HepG2 (cell line): ENCODE measurements at regions not wholly inside any gene's neighbourhood (a gene's known extent, or its start where the extent isn't known, plus 50 kb on each side); places are given as distances from the start of the nearest gene placed in this dataset.

Experiments used
- AHDC1 ChIP-seq: sonication (generic); formaldehyde crosslinking; IDR thresholded peaks from 2 replicates; pipeline ENCODE4 v1.5.1; 2020; ENCODE audit warnings: mild to moderate bottlenecking, missing genetic modification reagents, borderline replicate concordance
- GPBP1L1 ChIP-seq: sonication (generic); formaldehyde crosslinking; IDR thresholded peaks from 2 replicates; pipeline ENCODE4 v1.5.0; 2020; ENCODE audit warnings: mild to moderate bottlenecking, missing genetic modification reagents
- HMGXB4 ChIP-seq, 2 experiments: sonication (generic) in 1 of 2; formaldehyde crosslinking in 1 of 2; IDR thresholded peaks; 2 replicates each; pipeline versions ENCODE4 v1.4.0 to v1.6.1; 2018 to 2020; ENCODE audit warnings: missing genetic modification reagents in 2 of 2, borderline replicate concordance in 1 of 2, low read depth in 1 of 2, mild to moderate bottlenecking in 1 of 2, missing biosample characterization in 1 of 2
- SETDB1 ChIP-seq: sonication (generic); formaldehyde crosslinking; IDR thresholded peaks from 2 replicates; pipeline ENCODE4 v1.5.1; 2020; ENCODE audit warnings: missing genetic modification reagents, mild to moderate bottlenecking, borderline replicate concordance
- TCF7L2 ChIP-seq: IDR thresholded peaks from 2 replicates; pipeline ENCODE4 v1.6.1; 2011; ENCODE audit warnings: mild to moderate bottlenecking, low read depth, low read length, moderate library complexity
- UBTF ChIP-seq: sonication (generic); formaldehyde crosslinking; IDR thresholded peaks from 2 replicates; pipeline ENCODE4 v1.4.0; 2020; ENCODE audit warnings: mild to moderate bottlenecking, missing genetic modification reagents
- ZBTB26 ChIP-seq: IDR thresholded peaks from 2 replicates; pipeline ENCODE4 v1.6.1; 2016; ENCODE audit warnings: missing compliant biosample characterization, missing genetic modification reagents, borderline replicate concordance
- ZNF292 ChIP-seq: sonication (generic); formaldehyde crosslinking; IDR thresholded peaks from 2 replicates; pipeline ENCODE4 v1.8.1; 2022; ENCODE audit warnings: mild to moderate bottlenecking, low read depth, missing genetic modification reagents, borderline replicate concordance
- ZNF317 ChIP-seq: sonication (generic); formaldehyde crosslinking; IDR thresholded peaks from 2 replicates; pipeline ENCODE4 v1.5.0; 2020; ENCODE audit warnings: mild to moderate bottlenecking, missing genetic modification reagents
- ZNF350 ChIP-seq: sonication (generic); formaldehyde crosslinking; IDR thresholded peaks from 2 replicates; pipeline ENCODE4 v1.4.0; 2020; ENCODE audit warnings: mild to moderate bottlenecking, low read depth, missing genetic modification reagents, borderline replicate concordance

- peak; percentile 100 for TF ChIP-seq AHDC1 (CRISPR knock-in tag)
- TF ChIP-seq GPBP1L1 = no peak
- peak; percentile 57 to 63; a peak in 3 of 4 replicates for TF ChIP-seq HMGXB4 (CRISPR knock-in tag; IDR thresholded peaks at IDR 0.05; ENCODE audit: borderline replicate concordance in 1 of 2, low read depth in 1 of 2)
- TF ChIP-seq ZBTB26 (CRISPR knock-in tag) = no peak
- peak; percentile 87 for TF ChIP-seq UBTF (CRISPR knock-in tag)
- no peak; the same call in 1 of the 2 replicates for TF ChIP-seq SETDB1
- TF ChIP-seq ZNF292 (CRISPR knock-in tag) = peak; percentile 96; the same call in 1 of the 2 replicates
- no peak for TF ChIP-seq TCF7L2
- TF ChIP-seq ZNF317 = peak; percentile 94
- TF ChIP-seq ZNF350 (CRISPR knock-in tag) = peak; percentile 92
Observed at GRCh38 chr1:213371847-213372619, 321.0 kb downstream of the RPS6KC1 start (continued).
